SK-N-MC (cell line): ENCODE measurements at regions not wholly inside any gene's neighbourhood (a gene's known extent, or its start where the extent isn't known, plus 50 kb on each side); places are given as distances from the start of the nearest gene placed in this dataset.
"Not testable (repeated sequence)": the region's sequence is repeated elsewhere in the genome, so short reads cannot be mapped to it uniquely, and the experiment has no call there.

Experiments
- EZH2 ChIP-seq: fragments of 200-600 bp; sonication (generic); IDR thresholded peaks from one replicate; pipeline ENCODE4 v1.6.1; 2017; ENCODE audit warnings: antibody characterized with exemption
- FOXP2 ChIP-seq: optimal IDR thresholded peaks from 2 replicates; pipeline ENCODE3; 2011; ENCODE audit warnings: mild to moderate bottlenecking, moderate library complexity; ENCODE audit not compliant: insufficient read depth; ENCODE audit errors: extremely low read length, control extremely low read depth
- POLR2AphosphoS5 ChIP-seq: IDR thresholded peaks from 2 replicates; pipeline ENCODE4 v1.6.1; 2012; ENCODE audit warnings: mild to moderate bottlenecking, low read depth, low read length, borderline replicate concordance

DNA sequence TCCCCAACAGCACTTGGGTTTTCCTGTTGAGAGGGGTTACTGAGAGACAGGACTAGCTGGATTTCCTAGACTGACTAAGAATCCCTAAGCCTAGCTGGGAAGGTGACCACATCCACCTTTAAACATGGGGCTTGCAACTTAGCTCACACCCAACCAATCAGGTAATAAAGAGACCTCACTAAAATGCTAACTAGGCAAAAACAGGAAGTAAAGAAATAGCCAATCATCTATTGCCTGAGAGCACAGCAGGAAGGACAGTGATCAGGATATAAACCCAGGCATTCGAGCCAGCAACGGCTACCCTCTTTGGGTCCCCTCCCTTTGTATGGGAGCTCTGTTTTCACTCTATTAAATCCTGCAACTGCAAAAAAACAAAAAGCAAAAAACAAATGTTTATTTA, 144.7 kb upstream of the ATP5MC3 start:
- TF ChIP-seq EZH2, POLR2AphosphoS5, FOXP2: not testable (repeated sequence)
